OCI-LY7 (cell line): ENCODE measurements at regions not wholly inside any gene's neighbourhood (a gene's known extent, or its start where the extent isn't known, plus 50 kb on each side); places are given as distances from the start of the nearest gene placed in this dataset.

ENCODE experiments used
- BruUV-seq: library from RNA; stranded (reverse); fragments of 400-500 nt; replicated peaks from 2 replicates; lab custom pipeline; 2021; lab: Mats Ljungman, UMichigan
- CTCF ChIA-PET: fragments of 300-600 bp; sonication (Branson Sonifier 250); formaldehyde crosslinking; loops from one replicate; lab custom pipeline; 2022; ENCODE audit warnings: antibody characterized with exemption; ENCODE audit not compliant: unreplicated experiment; lab: Charles Lee
- POLR2A ChIA-PET: fragments of 300-600 bp; sonication (Branson Sonifier 250); formaldehyde crosslinking; loops from one replicate; lab custom pipeline; 2022; ENCODE audit warnings: antibody characterized with exemption; lab: Charles Lee
- DNase-seq: peaks from one replicate; pipeline ENCODE4 v3.0.0-alpha.2; 2015; ENCODE audit warnings: low spot score
- H2AFZ ChIP-seq: fragments of 200-600 bp; sonication (generic), shearing (Covaris generic); 2 replicates; pipeline ENCODE4 v1.6.1; 2014; ENCODE audit warnings: mild to moderate bottlenecking, antibody characterized with exemption, low read length, moderate library complexity
- H3K27ac ChIP-seq: fragments of 200-600 bp; sonication (generic); 2 replicates; pipeline ENCODE4 v1.5.1; 2014; ENCODE audit warnings: mixed run types, low read depth, mild to moderate bottlenecking, moderate library complexity, low read length, inconsistent platforms; ENCODE audit not compliant: poor library complexity, severe bottlenecking
- H3K36me3 ChIP-seq: fragments of 200-600 bp; sonication (generic); 2 replicates; pipeline ENCODE4 v1.6.1; 2014; ENCODE audit warnings: mild to moderate bottlenecking, antibody characterized with exemption, low read length, moderate library complexity, mixed read lengths; ENCODE audit not compliant: insufficient read depth
- H3K4me1 ChIP-seq: fragments of 200-600 bp; sonication (generic); 2 replicates; pipeline ENCODE4 v1.5.1; 2014; ENCODE audit warnings: mild to moderate bottlenecking, low read length; ENCODE audit not compliant: insufficient read depth, poor library complexity, severe bottlenecking
- H3K4me2 ChIP-seq: fragments of 200-600 bp; sonication (generic); 2 replicates; pipeline ENCODE4 v1.6.1; 2014; ENCODE audit warnings: mild to moderate bottlenecking, low read length
- H3K4me3 ChIP-seq: fragments of 200-600 bp; sonication (generic); 2 replicates; pipeline ENCODE4 v1.5.1; 2014; ENCODE audit warnings: mild to moderate bottlenecking, low read depth, low read length; ENCODE audit not compliant: poor library complexity, severe bottlenecking
- H3K79me2 ChIP-seq: fragments of 200-600 bp; sonication (generic); 2 replicates; pipeline ENCODE4 v1.6.1; 2016; ENCODE audit warnings: low read depth, mild to moderate bottlenecking, low read length, moderate library complexity, mixed read lengths; ENCODE audit not compliant: insufficient read depth
- H3K9me2 ChIP-seq: fragments of 200-600 bp; sonication (generic); 2 replicates; pipeline ENCODE4 v1.6.1; 2016; ENCODE audit warnings: mild to moderate bottlenecking, low read length, mixed read lengths; ENCODE audit not compliant: insufficient read depth
- H3K9me3 ChIP-seq: fragments of 200-600 bp; sonication (generic); 2 replicates; pipeline ENCODE4 v1.6.1; 2014; ENCODE audit warnings: mild to moderate bottlenecking, mixed run types, low read length, mixed read lengths
- H4K20me1 ChIP-seq: fragments of 200-600 bp; sonication (generic); 2 replicates; pipeline ENCODE4 v1.6.1; 2014; ENCODE audit warnings: mild to moderate bottlenecking, antibody characterized with exemption, low read length, moderate library complexity, mixed read lengths; ENCODE audit not compliant: insufficient read depth
- EZH2phosphoT487 ChIP-seq: fragments of 200-600 bp; sonication (generic); IDR thresholded peaks from 2 replicates; pipeline ENCODE4 v1.6.1; 2018; ENCODE audit warnings: low read depth, borderline replicate concordance, mild to moderate bottlenecking, mixed run types, antibody characterized with exemption, low read length, moderate library complexity, mixed read lengths
- intact Hi-C: fragments of 100-400 bp; cut with micrococcal nuclease; formaldehyde crosslinking; loops from one replicate; pipeline ENCODE4 v1.10.0; 2022; ENCODE audit not compliant: unreplicated experiment
- TF ChIP-seq, protein P1 (sequence below): fragments of 200-600 bp; sonication (generic); conservative IDR thresholded peaks from 2 replicates; pipeline ENCODE4 v1.5.1; 2014; ENCODE audit warnings: mild to moderate bottlenecking, antibody characterized with exemption, low read length, moderate library complexity, mixed read lengths

DNA sequence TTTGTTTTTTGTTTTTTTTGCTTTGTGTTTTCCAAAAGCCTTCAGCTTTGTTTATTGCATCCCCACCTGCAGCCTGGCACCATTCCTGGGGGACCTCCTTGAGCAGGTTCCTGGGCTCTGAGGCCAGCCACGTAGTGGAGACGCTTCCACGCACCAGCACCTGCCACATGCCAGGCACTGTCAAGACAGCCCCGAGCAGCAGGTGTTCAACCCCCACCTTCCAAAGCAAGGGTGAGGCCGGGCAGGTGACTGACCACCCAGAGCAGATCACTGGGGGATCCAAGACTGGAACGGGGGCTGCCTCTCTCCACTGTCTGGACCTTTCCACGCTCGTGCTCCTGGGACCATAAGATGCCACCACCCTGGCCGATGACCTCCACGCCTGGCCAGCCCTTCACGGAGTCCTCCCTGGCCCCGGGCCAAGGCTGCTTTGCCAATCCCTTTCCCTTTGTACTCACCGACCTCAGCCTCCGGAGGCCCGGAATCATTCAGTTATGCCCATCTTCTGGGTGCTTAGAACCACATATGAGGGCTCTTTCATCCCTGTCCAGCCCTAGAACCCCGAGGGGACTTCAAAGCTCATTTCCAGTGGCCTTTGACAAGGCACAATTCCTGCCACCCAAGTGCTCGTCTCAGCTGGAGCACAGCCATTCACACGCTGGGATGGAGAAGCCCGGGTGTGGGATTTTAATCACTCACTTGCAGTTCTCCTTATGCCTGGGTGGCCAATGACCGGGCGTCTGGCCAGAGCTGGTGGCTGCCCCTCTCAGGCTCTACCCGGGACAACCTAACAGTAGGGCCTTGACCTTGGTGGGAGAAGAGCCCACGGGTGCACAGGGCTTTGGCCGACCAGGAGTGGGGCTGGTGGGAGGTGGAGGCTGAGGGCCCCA, 330.8 kb downstream of the NPHP4 start:
- no peak overlapping the region for H3K27ac ChIP-seq
- TF ChIP-seq, protein P1, sequence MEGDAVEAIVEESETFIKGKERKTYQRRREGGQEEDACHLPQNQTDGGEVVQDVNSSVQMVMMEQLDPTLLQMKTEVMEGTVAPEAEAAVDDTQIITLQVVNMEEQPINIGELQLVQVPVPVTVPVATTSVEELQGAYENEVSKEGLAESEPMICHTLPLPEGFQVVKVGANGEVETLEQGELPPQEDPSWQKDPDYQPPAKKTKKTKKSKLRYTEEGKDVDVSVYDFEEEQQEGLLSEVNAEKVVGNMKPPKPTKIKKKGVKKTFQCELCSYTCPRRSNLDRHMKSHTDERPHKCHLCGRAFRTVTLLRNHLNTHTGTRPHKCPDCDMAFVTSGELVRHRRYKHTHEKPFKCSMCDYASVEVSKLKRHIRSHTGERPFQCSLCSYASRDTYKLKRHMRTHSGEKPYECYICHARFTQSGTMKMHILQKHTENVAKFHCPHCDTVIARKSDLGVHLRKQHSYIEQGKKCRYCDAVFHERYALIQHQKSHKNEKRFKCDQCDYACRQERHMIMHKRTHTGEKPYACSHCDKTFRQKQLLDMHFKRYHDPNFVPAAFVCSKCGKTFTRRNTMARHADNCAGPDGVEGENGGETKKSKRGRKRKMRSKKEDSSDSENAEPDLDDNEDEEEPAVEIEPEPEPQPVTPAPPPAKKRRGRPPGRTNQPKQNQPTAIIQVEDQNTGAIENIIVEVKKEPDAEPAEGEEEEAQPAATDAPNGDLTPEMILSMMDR: no peak
- TF ChIP-seq EZH2phosphoT487: no peak
- DNase-seq: no peak

DNA sequence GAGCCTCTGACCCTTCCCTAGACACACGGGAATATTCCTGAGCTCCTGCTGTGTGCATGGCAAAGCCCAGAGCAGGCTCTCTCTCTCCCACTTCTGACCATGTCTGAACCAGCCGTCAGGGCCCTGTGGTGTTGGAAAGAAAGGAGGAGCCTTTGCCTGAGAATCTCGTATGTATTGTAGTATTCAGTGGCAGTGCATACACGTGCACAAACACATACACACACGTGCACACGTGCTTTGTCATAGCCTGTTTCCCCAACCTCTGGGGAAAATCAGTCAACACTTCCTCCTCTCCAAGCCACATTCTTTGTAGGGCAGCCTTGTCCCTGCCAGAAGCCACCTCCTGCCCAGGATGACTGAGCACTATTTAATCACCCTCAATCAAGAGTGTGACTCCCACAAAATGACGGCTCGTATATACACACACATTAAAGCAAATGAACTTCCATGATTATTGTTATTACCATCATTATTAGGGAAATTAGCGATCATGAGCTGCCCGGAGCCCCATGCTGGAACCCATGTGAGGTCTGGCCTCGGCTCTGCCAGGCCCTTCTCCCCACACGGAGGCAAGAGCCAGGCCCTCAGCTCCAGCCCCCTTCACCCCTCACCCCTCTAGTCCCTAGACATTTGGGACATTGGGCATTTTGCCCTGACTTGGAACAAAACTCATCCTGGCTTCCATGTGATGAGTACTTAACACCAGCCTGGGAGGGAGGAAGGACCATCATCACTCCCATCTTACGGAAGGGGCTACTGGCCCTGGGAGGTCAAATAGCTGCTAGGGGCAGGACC, 331.9 kb downstream of the NPHP4 start:
- BruUV-seq: no TSS peak
- DNase-seq: no peak
- Histone ChIP-seq H3K4me2 (no peak overlapping the region), H3K9me2 (no peaks in the 10 kb centered on the region), H3K4me3 (no peak overlapping the region), H2AFZ (no peak overlapping the region), H3K4me1 (no peaks in the 10 kb centered on the region), H3K27ac (no peak overlapping the region), H4K20me1 (no peaks in the 10 kb centered on the region), H3K36me3 (no peaks in the 10 kb centered on the region), H3K79me2 (no peaks in the 10 kb centered on the region), H3K9me3 (no peaks in the 10 kb centered on the region)
- TF ChIP-seq, protein P1: no peak
- no peak for TF ChIP-seq EZH2phosphoT487
- ChIA-PET POLR2A (no interaction called here), CTCF (no interaction called here)
- intact Hi-C loops: no loop called here

More for the DNA sequence above, 330.8 kb downstream of the NPHP4 start:
- H3K4me1 ChIP-seq: no peaks in the 10 kb centered on the region
- no peaks in the 10 kb centered on the region for H3K36me3 ChIP-seq
- no peak overlapping the region for H2AFZ ChIP-seq
- H3K9me2 ChIP-seq: no peaks in the 10 kb centered on the region
- H3K4me3 ChIP-seq: no peak overlapping the region
- no TSS peak for BruUV-seq
- H3K4me2 ChIP-seq: no peak overlapping the region
- no peaks in the 10 kb centered on the region for H3K79me2 ChIP-seq
- ChIA-PET CTCF (no interaction called here), POLR2A (no interaction called here)
- intact Hi-C loops: no loop called here
- no peaks in the 10 kb centered on the region for H4K20me1 ChIP-seq
- no peaks in the 10 kb centered on the region for H3K9me3 ChIP-seq
